NOMO-1 treated with dmso at 0.1 percent for 144 hours (cell line): ENCODE measurements at regions not wholly inside any gene's neighbourhood (a gene's known extent, or its start where the extent isn't known, plus 50 kb on each side); places are given as distances from the start of the nearest gene placed in this dataset.

Experiments used
- DNase-seq: peaks from one replicate; lab custom pipeline; 2025; ENCODE audit not compliant: unreplicated experiment; lab: John Stamatoyannopoulos, UW

DNA sequence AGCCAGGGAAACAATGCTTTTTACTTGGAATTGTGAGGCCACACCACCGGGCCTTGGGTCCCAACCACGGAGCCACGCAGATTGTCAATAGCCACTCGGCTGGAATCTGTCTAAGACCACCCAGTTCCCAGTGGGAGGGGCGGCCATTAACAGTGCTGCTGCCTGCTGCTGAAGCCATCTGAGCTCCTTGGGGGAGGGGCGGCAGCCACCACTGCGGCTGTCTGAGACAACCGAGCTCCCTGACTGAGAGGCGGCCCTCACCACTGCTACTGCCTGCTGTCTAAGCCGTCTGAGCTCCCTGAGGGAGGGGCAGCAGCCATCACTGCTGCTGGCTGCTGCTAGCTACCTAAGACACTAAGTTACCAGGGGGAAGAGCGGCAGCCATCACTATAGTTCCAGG, 64.3 kb downstream of the DMRTA2 start:
- DNase-seq = no peak

DNA sequence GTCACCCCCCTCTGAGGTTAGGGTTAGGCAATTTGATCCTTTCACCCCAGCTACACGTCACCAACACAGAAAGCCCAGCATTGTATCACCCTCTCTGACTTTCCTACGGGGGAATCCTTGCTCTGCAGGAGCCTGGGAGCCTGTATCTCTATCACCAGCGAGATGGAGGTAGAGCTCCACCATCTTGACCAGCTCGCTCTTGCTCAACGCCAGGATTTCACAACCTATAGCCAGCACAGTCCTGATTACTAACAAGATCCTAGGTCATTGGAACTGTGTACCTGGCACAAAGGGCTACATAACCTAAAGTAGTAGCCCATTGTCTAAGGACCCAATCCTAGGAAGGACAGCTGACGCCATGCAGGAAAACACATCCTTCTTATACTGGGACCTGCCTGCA, 66.1 kb downstream of the DMRTA2 start:
- no peak for DNase-seq

DNA sequence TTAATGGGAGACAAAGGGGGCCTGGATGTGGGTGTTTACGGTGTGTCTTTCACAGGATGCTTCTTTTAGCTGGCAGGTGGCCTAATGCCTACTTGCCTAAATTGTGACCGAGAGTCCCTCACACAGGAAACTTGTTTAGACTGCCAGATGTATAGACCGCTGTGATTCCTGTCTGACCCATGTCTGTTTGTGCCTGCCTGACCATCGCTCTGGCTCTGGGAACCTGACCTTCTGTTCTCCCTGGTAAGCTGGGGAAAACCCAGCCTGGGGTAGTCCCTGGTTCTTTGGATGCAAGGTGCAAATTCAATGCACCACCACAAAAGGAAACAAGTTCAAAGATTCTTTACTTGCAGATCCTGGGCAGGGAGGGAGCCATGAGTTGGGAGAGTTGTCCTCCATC, 68.4 kb downstream of the DMRTA2 start:
- no peak for DNase-seq

- DNase-seq = no peak
Measured at GRCh38 chr1:50352428-50352827, 70.8 kb downstream of the DMRTA2 start.

- DNase-seq = no peak
Measured at GRCh38 chr1:50350868-50351267, 72.4 kb downstream of the DMRTA2 start.

GRCh38 chr1:50350421-50350820, 72.8 kb downstream of the DMRTA2 start:
- DNase-seq = no peak

DNA sequence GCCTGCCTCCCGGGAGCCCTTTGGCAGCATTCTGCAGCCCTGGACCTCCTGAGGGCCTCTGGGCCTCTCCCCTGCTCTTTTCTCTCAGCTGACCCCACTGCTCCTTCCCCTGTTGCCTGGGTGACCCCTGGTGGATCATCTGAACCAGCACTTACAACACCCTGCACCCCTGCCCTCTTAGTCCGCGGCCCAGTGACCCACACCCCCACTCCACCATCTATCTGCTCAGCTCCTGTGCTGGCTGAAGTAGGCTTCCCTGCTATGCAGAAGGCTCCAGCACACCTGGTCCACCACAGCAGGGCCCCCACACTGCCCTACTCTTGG, 74.0 kb downstream of the DMRTA2 start:
- no peak for DNase-seq

DNA sequence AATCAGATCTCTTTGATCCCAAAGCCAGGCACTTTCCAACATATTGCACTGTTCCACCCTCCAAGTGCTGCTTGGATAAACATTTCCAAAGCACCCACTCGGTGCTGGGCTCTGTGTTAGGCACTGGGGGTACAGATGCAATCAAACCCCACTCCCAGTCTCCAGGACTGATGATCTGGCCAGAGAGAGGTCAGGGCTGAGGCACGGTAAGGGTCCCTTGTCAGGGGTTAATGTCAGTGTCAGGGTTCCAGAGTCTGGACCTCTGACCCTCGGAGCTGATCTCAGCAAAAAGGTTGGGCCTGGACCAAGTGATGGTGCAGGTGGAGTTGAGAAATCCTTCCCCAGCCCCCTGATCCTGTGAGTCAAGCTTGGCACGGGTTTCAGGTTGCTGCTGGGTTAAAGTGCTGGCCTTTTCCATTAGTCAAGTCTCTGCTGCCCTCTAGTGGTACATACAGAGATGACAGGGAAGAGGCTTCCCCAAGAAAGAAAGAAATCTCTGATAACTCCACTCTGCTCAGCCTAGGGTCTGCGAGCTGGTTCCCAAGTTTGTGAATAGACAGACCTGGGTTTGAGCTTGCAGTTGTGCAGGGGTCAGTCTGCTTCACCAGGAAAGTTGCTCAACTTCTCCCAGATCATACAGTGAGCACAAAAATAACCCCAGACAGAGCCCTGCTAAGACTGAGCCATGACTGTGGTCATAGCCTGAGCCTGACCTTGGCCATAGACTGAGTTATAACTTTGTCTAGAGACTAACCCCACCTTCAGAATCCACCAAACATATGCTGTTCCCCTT, 74.6 kb downstream of the DMRTA2 start:
- no peak for DNase-seq

GRCh38 chr1:50347933-50348332, 75.3 kb downstream of the DMRTA2 start:
- DNase-seq = no peak

GRCh38 chr1:50346621-50347020, 76.6 kb downstream of the DMRTA2 start:
- DNase-seq = no peak

DNA sequence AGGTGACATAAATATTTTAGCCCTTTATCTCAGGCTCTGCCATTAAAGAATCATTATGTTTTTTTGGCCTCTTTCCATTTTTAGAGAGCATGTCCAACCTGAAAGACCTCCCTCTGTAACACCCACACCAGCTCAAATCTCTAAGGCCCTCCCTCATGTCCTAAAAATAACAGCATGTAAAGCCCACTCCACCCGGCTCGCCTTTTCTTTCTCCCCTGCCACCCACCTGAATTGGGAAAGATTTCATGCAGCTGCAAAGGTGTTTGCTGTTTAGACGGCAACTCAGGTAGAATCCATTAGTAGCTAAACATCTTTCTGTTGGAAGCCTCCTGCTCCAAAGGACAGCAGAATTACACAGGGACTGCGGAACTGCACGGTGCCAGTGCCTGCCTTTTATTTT, 79.9 kb downstream of the DMRTA2 start:
- DNase-seq = no peak

- DNase-seq = no peak
Measured at GRCh38 chr1:50342525-50342924, 80.7 kb downstream of the DMRTA2 start.

GRCh38 chr1:50335036-50335435, 88.2 kb downstream of the DMRTA2 start:
- DNase-seq = no peak

GRCh38 chr1:50333595-50333974, 89.7 kb downstream of the DMRTA2 start:
- peak; percentile 15 for DNase-seq

DNA sequence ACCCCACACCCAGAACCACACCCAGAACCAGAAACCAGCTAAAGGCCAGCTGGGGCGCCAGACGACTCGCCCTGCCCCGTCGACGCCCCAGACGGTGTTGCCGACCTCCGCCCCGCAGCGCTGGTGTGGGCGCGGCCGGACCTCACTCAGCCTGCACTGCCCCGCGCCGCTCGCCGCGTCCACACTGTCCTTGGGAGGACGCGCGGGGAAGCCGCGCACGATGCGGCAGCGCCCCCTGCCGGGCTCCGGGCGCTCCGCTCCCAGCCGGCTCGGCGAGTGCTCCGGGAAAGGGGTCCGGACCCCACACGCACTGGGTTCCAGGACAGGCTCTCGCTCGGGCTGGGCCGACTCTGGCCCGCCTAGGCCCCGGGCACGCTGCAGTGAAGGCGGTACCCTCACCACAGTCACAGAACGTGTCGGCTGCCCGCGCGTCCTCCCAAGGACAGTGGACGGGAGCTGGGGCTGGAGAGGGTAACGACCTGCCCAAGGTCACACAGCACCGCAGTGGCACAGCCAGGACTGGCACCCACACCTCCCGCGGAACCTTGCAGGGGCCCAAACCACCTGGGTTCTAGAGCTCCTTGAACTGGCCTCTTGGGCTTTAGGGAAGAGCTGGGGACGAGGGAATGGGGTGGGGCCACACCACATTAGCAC, 90.2 kb downstream of the DMRTA2 start:
- DNase-seq = no peak

DNA sequence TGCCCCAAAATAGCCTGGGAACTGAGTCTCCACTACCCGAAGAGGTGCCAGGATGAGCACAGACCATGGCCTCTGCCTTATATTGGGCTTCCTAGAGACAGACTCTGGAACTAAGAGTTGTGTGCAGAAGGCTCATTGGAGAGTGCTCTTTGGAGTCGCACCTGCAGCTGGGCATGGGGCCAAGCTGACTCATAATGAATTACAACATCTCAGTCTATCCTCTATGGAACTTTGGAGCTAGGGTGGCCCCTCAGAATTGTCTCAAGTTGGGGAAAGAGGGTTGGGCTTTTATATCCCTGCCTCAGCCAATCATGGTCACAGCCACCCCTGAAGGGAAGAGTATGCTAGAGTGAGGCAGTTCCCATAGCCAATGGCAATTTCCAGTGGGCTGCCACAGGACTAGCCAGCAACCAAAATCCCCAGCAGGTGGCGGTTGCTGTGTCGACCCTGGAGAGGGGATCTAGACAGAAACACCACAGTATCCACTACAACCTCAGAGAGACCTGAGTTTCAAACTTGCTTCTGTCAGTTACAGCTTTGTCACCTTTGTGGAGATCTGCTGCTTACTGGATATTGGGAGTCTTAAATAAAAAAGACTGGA, 93.8 kb downstream of the DMRTA2 start:
- no peak for DNase-seq

DNA sequence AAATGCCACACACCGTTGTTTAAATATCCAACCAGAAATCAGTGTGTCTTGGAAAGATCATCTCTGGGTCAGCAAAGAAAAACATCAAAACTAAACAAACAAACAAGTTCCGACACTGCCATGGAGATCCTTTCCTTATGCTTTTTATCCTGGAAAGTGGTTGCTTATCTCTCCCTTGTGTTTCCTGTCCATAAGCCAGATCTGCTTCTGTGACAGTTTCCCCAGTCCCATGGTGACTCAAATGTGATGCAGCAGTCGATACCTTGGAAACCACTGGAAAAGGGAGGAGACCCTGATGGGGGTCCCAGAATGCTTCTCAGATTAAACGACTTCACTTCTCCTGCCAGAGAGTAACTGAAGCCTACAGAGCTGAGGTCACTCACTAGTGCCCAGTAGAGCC, 94.7 kb downstream of the DMRTA2 start:
- no peak for DNase-seq

- no peak for DNase-seq
Measured at GRCh38 chr1:50326026-50326425, 97.2 kb downstream of the DMRTA2 start.

DNA sequence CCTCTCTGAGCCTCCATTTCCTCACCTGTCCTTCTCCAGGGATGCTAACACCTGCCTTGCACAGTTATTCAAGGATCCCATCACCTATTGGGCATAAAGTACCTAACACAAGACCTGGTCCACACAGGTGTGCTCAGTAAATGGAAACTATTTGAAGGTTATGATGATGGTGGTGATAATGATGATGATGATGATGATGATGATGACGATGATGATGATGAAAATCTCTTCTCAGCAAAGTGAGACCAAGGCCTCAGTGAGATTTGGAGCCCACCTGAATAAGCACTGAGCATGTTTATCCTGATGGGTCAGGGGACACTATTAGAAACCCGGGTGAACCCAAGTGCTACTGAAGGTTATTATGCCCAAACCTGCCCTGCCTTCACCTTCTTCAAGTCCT, 100.7 kb downstream of the DMRTA2 start:
- no peak for DNase-seq

DNA sequence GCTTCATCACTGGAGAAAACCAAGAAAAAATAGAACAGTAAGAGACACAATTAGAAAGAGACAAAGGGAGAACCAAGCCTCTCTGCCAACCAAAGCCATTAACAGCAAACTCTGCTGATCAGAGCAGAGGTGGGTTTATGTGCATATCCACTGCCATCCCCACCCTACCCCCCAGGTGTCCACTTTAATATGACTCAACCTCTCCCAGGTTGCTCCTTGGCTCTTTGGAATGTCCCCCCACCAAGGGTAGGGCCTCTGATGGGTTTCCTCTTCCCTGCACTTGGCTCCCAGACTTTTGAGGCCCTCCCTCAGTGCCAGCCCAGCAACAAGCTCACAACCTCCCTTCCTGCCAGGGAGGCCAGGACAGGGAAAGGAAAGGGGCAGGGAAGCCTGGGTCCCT, 104.8 kb downstream of the DMRTA2 start:
- DNase-seq = no peak

DNA sequence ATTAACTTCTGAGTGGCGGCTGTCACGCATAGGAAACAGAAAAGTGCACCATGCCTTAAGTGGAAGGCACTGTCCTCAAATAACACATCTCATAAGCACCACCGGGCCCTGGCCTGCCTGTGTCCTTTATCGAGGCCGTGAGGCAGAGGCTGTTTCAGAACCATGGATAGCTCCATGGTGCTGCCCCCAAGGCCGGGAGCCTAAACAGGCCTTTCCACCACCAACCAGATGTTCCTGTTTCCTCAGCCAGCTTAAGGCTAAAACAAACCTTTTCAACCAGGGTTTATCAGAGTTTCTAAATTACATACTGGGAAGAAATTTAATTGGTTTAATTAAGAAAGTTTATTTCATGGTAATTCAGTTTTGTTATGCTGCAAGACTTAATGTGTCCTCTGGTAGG, 114.4 kb downstream of the DMRTA2 start:
- no peak for DNase-seq

GRCh38 chr1:50305808-50306207, 117.4 kb downstream of the DMRTA2 start:
- no peak for DNase-seq

DNA sequence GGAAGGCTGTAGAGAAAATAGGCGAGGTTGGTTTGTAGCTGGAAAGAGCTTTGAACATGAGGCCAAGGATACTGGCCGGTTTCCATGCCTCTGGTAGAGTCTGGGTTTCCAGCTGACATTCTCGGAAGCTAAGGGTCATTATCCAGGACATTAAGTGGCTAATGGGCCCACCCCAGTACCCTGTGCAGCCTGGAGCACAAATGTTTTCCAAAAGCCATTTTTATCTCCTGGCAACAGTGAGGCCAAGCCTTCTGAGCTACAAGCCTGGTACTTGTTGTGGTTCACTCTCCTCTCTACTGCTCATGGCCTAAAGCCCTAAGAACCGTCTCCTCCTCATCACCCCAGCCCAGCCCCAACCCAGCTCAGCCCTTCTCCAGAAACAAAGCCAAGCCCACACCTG, 122.9 kb downstream of the DMRTA2 start:
- DNase-seq = no peak
